Left ventricle myocardium inferior (tissue), 1 donor: ENCODE measurements at regions not wholly inside any gene's neighbourhood (a gene's known extent, or its start where the extent isn't known, plus 50 kb on each side); places are given as distances from the start of the nearest gene placed in this dataset.

ENCODE experiments used
- DNase-seq: peaks from one replicate; pipeline ENCODE4 v3.0.0-alpha.2; 2020
- H3K27ac ChIP-seq: fragments of 200-600 bp; replicated peaks from 2 replicates; pipeline ENCODE4 v1.8.0; 2021
- H3K27me3 ChIP-seq: fragments of 200-600 bp; 2 replicates; pipeline ENCODE4 v1.8.0; 2021; ENCODE audit warnings: low read depth
- H3K36me3 ChIP-seq: fragments of 200-600 bp; 2 replicates; pipeline ENCODE4 v1.8.0; 2021
- H3K4me1 ChIP-seq: fragments of 200-600 bp; 2 replicates; pipeline ENCODE4 v1.8.0; 2021
- H3K4me3 ChIP-seq: fragments of 200-600 bp; 2 replicates; pipeline ENCODE4 v1.8.0; 2021; ENCODE audit warnings: mild to moderate bottlenecking, moderate library complexity
- H3K9me3 ChIP-seq: fragments of 200-600 bp; replicated peaks from 2 replicates; pipeline ENCODE4 v1.8.0; 2021
- intact Hi-C: fragments of 100-400 bp; cut with micrococcal nuclease; formaldehyde crosslinking; loops from one replicate; pipeline ENCODE4 v1.11.0; 2022
- TF ChIP-seq, protein P1 (sequence below): fragments of 200-600 bp; IDR thresholded peaks from 2 replicates; pipeline ENCODE4 v1.8.0; 2021; ENCODE audit warnings: antibody characterized with exemption, mild to moderate bottlenecking, borderline replicate concordance
- donor health status: DM: no; HTN: yes; CAD: no; lungs with severe emphysema.

DNA sequence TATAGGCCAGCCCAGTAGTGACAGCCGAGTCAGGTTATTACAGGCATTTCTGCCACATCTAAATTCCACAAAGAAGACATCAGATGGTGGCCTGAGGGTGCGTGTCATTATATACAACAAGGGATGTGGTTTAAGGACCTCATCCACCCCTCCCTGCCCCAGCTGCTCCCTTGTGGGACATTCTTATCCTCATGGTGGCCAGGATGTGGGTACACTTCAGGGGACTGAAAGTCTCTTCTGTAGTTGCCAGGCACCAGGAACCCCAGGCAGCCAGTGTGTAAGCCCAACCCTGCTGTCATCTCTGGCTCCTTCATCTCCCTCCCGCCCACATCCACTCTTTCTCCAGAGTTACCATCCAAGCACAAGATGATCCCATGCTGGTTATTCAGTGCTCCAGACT lies 224.9 kb upstream of the TOPAZ1 start:
- no peak for DNase-seq
- intact Hi-C loops, result no loop called here
- peaks cover 68% of the 10 kb centered on the region for H3K27me3 ChIP-seq
- no peak overlapping the region for H3K4me3 ChIP-seq
- H3K9me3 ChIP-seq, result no peaks in the 10 kb centered on the region
- peaks cover 3% of the 10 kb centered on the region for H3K4me1 ChIP-seq
- H3K36me3 ChIP-seq, result no peaks in the 10 kb centered on the region
- TF ChIP-seq, protein P1, sequence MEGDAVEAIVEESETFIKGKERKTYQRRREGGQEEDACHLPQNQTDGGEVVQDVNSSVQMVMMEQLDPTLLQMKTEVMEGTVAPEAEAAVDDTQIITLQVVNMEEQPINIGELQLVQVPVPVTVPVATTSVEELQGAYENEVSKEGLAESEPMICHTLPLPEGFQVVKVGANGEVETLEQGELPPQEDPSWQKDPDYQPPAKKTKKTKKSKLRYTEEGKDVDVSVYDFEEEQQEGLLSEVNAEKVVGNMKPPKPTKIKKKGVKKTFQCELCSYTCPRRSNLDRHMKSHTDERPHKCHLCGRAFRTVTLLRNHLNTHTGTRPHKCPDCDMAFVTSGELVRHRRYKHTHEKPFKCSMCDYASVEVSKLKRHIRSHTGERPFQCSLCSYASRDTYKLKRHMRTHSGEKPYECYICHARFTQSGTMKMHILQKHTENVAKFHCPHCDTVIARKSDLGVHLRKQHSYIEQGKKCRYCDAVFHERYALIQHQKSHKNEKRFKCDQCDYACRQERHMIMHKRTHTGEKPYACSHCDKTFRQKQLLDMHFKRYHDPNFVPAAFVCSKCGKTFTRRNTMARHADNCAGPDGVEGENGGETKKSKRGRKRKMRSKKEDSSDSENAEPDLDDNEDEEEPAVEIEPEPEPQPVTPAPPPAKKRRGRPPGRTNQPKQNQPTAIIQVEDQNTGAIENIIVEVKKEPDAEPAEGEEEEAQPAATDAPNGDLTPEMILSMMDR, result no peak
- no peak overlapping the region for H3K27ac ChIP-seq

DNA sequence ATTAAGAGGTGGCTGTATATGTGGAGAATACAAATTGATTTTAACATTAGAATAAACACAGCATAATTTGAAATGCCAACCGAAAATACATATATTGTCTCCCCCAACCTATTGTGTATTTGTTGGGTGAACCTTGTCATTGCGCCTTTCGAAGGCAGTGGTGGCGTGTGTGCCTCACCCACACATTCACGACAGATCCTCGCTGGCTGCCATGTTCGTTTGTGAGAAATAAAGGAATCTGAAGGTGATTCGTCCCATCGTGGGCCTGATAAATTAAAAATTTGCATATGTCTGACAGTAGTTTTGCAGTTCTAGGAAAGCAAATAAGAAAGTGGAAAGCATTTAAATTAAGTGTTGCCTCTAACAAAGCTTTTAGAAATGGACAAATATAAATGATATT lies 222.8 kb upstream of the TOPAZ1 start:
- H3K36me3 ChIP-seq, result no peaks in the 10 kb centered on the region
- no peak for DNase-seq
- H3K27ac ChIP-seq, result no peak overlapping the region
- no peak overlapping the region for H3K4me3 ChIP-seq
- TF ChIP-seq, protein P1, result no peak
- H3K4me1 ChIP-seq, result peaks cover 11% of the 10 kb centered on the region
- peaks cover 71% of the 10 kb centered on the region for H3K27me3 ChIP-seq
- H3K9me3 ChIP-seq, result no peaks in the 10 kb centered on the region
- intact Hi-C loops, result no loop called here

DNA sequence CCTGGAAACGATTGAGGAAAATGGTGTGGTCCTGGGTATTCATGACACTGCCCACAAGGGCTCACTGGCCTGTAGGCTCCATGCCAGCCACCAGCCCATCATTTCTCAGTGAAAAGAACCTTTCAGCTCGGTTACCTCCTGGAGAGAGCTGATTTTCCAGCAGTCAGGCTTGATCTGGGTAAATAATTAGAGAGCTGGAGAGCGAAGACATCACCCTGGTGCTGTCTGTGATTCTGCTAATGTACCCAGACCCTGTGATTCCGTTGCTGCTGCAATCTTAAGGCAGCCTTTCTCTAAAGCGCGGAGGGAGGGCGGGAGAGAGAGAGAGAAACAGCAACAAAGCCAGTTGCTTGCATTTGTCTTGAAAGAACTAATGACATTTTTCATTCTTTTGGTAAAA lies 221.9 kb upstream of the TOPAZ1 start:
- H3K27me3 ChIP-seq, result peaks cover 79% of the 10 kb centered on the region
- H3K9me3 ChIP-seq, result no peaks in the 10 kb centered on the region
- no peak for DNase-seq
- no peak overlapping the region for H3K4me3 ChIP-seq
- peaks cover 11% of the 10 kb centered on the region for H3K4me1 ChIP-seq
- H3K36me3 ChIP-seq, result no peaks in the 10 kb centered on the region
- intact Hi-C loops, result no loop called here
- H3K27ac ChIP-seq, result no peak overlapping the region
- TF ChIP-seq, protein P1, result no peak

DNA sequence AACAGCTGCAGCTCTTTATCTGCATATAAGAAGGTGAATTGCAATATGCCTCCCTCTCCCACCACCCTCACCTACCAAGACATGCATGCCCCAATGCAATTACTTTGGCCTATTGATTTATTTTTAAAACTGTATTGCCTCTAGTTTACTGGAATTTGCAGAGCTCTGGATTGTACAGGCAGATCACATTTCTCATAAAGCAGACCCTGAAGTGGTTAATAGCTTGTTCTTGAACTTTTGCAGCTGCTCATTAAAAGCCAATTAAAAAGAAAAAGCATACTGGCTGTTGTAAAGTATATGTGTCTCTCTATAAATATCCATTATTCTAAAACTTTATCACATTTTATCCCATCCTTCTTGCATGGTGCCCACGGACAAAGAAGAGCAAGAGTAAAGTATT lies 221.5 kb upstream of the TOPAZ1 start:
- Histone ChIP-seq H3K4me1 (peaks cover 11% of the 10 kb centered on the region), H3K27me3 (peaks cover 83% of the 10 kb centered on the region), H3K27ac (no peak overlapping the region), H3K4me3 (no peak overlapping the region), H3K9me3 (no peaks in the 10 kb centered on the region), H3K36me3 (no peaks in the 10 kb centered on the region)
- DNase-seq, result no peak
- intact Hi-C loops, result no loop called here
- TF ChIP-seq, protein P1, result no peak

DNA sequence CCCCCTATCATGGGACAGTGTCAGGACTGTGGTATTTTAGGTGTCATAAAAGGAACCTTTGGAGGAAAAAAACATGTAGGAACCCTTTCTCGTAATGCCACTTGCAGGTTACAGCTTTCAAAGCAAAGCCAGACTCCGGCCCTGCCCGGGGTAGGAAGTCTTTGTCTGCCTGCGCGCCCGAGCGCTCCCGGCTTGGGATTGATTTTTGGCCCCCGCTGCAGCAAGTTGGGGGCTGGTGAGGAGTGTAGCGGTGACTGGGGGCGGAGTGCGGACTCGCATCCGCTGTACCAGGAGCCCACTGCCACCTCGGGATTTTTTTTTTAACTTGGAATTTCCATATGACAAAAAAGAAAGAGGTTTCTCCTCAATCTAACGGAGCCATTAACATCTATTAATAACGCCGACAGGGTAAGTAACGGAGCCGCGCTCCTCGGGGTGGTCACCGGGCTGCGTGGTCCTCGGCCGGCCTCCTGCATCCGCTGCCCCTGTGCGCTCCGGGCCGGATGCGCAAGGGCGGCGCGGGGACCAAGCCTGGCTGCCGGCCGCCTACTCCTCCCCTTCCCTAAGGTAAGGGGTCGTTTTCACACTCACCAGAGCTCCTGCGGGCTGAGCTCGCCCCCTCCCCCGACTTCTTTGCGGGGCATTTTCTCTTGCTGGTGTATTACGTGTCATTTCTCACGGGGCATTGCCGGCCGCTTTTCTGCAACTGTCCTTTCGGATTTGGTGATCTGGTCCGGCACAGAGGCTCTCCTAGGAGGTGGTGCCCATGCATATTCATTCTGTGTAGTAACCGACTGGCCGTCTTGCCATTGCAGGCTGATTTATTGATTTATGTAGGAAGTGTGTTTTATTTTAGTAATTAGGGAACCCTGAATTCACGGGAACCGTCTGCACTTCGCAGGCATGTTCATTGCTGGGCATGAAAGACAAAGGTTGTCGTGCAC lies 219.8 kb upstream of the TOPAZ1 start:
- Histone ChIP-seq H3K27me3 (peaks cover 100% of the 10 kb centered on the region), H3K36me3 (no peaks in the 10 kb centered on the region), H3K9me3 (no peaks in the 10 kb centered on the region), H3K4me1 (peaks cover 11% of the 10 kb centered on the region), H3K4me3 (peak overlapping the region; percentile 52), H3K27ac (no peak overlapping the region)
- no peak for DNase-seq
- TF ChIP-seq, protein P1, result no peak
- intact Hi-C loops, result no loop called here
